HEK293T (cell line): ENCODE measurements at regions not wholly inside any gene's neighbourhood (a gene's known extent, or its start where the extent isn't known, plus 50 kb on each side); places are given as distances from the start of the nearest gene placed in this dataset.

Experiments
- CTCF ChIA-PET: fragments of 350-600 bp; formaldehyde crosslinking; extraction: SDS; loops from one replicate; lab custom pipeline; 2021; ENCODE audit warnings: antibody characterized with exemption, inconsistent platforms; lab: Yijun Ruan, JAX
- POLR2A ChIA-PET: fragments of 350-600 bp; formaldehyde crosslinking; extraction: SDS; loops from one replicate; lab custom pipeline; 2020; ENCODE audit warnings: antibody characterized with exemption, inconsistent platforms; lab: Yijun Ruan, JAX
- DNase-seq: peaks from one replicate; pipeline ENCODE4 v3.0.0; 2012; ENCODE audit warnings: mixed read lengths; ENCODE audit errors: extremely low spot score
- ARNT ChIP-seq: fragments of 450-650 bp; IDR thresholded peaks from 2 replicates; pipeline ENCODE4 v1.6.1; 2017; ENCODE audit warnings: mild to moderate bottlenecking
- BHLHE40 ChIP-seq: fragments of 450-650 bp; IDR thresholded peaks from 2 replicates; pipeline ENCODE4 v1.6.1; 2016; ENCODE audit warnings: mild to moderate bottlenecking, moderate library complexity, borderline replicate concordance
- CTBP1 ChIP-seq: fragments of 450-650 bp; IDR thresholded peaks from 2 replicates; pipeline ENCODE4 v1.6.1; 2016; ENCODE audit warnings: borderline replicate concordance
- ELF4 ChIP-seq: fragments of 450-650 bp; IDR thresholded peaks from 2 replicates; pipeline ENCODE4 v1.6.1; 2017; ENCODE audit warnings: antibody characterized with exemption
- FOXA1 ChIP-seq: fragments of 450-650 bp; IDR thresholded peaks from 2 replicates; pipeline ENCODE4 v1.6.1; 2016; ENCODE audit warnings: mild to moderate bottlenecking
- FOXK2 ChIP-seq: fragments of 450-650 bp; IDR thresholded peaks from 2 replicates; pipeline ENCODE4 v1.6.1; 2016; ENCODE audit warnings: mild to moderate bottlenecking
- FOXM1 ChIP-seq: fragments of 450-650 bp; IDR thresholded peaks from 2 replicates; pipeline ENCODE4 v1.6.1; 2017; ENCODE audit warnings: mild to moderate bottlenecking, borderline replicate concordance
- HDGF ChIP-seq: fragments of 450-650 bp; IDR thresholded peaks from 2 replicates; pipeline ENCODE4 v1.6.1; 2017; ENCODE audit warnings: antibody characterized with exemption, borderline replicate concordance
- L3MBTL2 ChIP-seq: fragments of 450-650 bp; conservative IDR thresholded peaks from 2 replicates; pipeline ENCODE4 v1.6.1; 2016; ENCODE audit warnings: mild to moderate bottlenecking
- LEF1 ChIP-seq: fragments of 450-650 bp; IDR thresholded peaks from 2 replicates; pipeline ENCODE4 v1.6.1; 2017; ENCODE audit warnings: mild to moderate bottlenecking, borderline replicate concordance
- NFRKB ChIP-seq: fragments of 450-650 bp; IDR thresholded peaks from 2 replicates; pipeline ENCODE4 v1.6.1; 2016; ENCODE audit warnings: mild to moderate bottlenecking, moderate library complexity
- PKNOX1 ChIP-seq: fragments of 450-650 bp; IDR thresholded peaks from 2 replicates; pipeline ENCODE4 v1.6.1; 2016
- SP1 ChIP-seq: fragments of 450-650 bp; IDR thresholded peaks from 2 replicates; pipeline ENCODE4 v1.6.1; 2017
- SUZ12 ChIP-seq: fragments of 450-650 bp; IDR thresholded peaks from 2 replicates; pipeline ENCODE4 v1.6.1; 2016; ENCODE audit warnings: mild to moderate bottlenecking
- TARDBP ChIP-seq: fragments of 450-650 bp; IDR thresholded peaks from 2 replicates; pipeline ENCODE4 v1.6.1; 2016
- ZNF384 ChIP-seq: fragments of 450-650 bp; IDR thresholded peaks from 2 replicates; pipeline ENCODE4 v1.6.1; 2016

- ChIA-PET CTCF (no interaction called here), POLR2A (no interaction called here)
- no peak for TF ChIP-seq FOXK2
- no peak for TF ChIP-seq SP1
- no peak for TF ChIP-seq TARDBP
- TF ChIP-seq PKNOX1: no peak
- no peak for TF ChIP-seq FOXM1
- no peak for DNase-seq
Observed at GRCh38 chr2:239882781-239883180, 142.4 kb downstream of the NDUFA10 start.

- CTCF ChIA-PET: no interaction called here
- POLR2A ChIA-PET: no interaction called here
- DNase-seq: peak; percentile 31
- no peak for TF ChIP-seq FOXK2
- TF ChIP-seq BHLHE40: no peak
- no peak for TF ChIP-seq FOXA1
- no peak for TF ChIP-seq TARDBP
- TF ChIP-seq PKNOX1: no peak
- TF ChIP-seq HDGF: no peak
- no peak for TF ChIP-seq ZNF384
Observed at GRCh38 chr2:239882331-239882732, 142.8 kb downstream of the NDUFA10 start.

- DNase-seq: no peak
- ChIA-PET POLR2A (no interaction called here), CTCF (interaction anchor here (0.7 kb wide), 1 partner anchor 236 kb away, joined by 3 read pairs; no protein-coding TSS in a partner anchor)
- TF ChIP-seq SP1 (no peak), ARNT (no peak), ELF4 (no peak), L3MBTL2 (no peak), PKNOX1 (no peak), BHLHE40 (no peak), FOXA1 (no peak), CTBP1 (no peak), SUZ12 (no peak), TARDBP (no peak), FOXM1 (no peak), ZNF384 (no peak), HDGF (no peak), NFRKB (no peak), LEF1 (no peak), FOXK2 (no peak)
Observed at GRCh38 chr2:239881561-239882320, 143.4 kb downstream of the NDUFA10 start.

GRCh38 chr2:239881031-239881471 lies 144.1 kb downstream of the NDUFA10 start:
- DNase-seq: no peak

GRCh38 chr2:239880396-239880795 lies 144.7 kb downstream of the NDUFA10 start:
- ChIA-PET CTCF (no interaction called here), POLR2A (no interaction called here)

More at GRCh38 chr2:239881031-239881471, 144.1 kb downstream of the NDUFA10 start:
- POLR2A ChIA-PET: no interaction called here
- CTCF ChIA-PET: interaction anchor here (0.7 kb wide), 1 partner anchor 235 kb away, joined by 3 read pairs; no protein-coding TSS in a partner anchor
- TF ChIP-seq ARNT: no peak
- no peak for TF ChIP-seq SUZ12
- no peak for TF ChIP-seq L3MBTL2
- TF ChIP-seq NFRKB: no peak
- TF ChIP-seq TARDBP: no peak
- TF ChIP-seq ELF4: no peak
- no peak for TF ChIP-seq ZNF384
- no peak for TF ChIP-seq FOXA1
- TF ChIP-seq CTBP1: no peak
- TF ChIP-seq FOXM1: no peak
- no peak for TF ChIP-seq BHLHE40
- TF ChIP-seq HDGF: no peak
- TF ChIP-seq LEF1: no peak

More at GRCh38 chr2:239880396-239880795, 144.7 kb downstream of the NDUFA10 start:
- TF ChIP-seq CTBP1: no peak
- TF ChIP-seq HDGF: no peak
- TF ChIP-seq ZNF384: no peak
- no peak for TF ChIP-seq PKNOX1
- TF ChIP-seq TARDBP: no peak
- no peak for TF ChIP-seq SP1
- TF ChIP-seq LEF1: no peak
- no peak for TF ChIP-seq FOXK2
- no peak for TF ChIP-seq SUZ12
- TF ChIP-seq FOXA1: no peak
- TF ChIP-seq L3MBTL2: no peak
- TF ChIP-seq NFRKB: no peak
- TF ChIP-seq ARNT: no peak
- no peak for DNase-seq
